ENCODE measurements at regions not wholly inside any gene's neighbourhood (a gene's known extent, or its start where the extent isn't known, plus 50 kb on each side); places are given as distances from the start of the nearest gene placed in this dataset.

- Histone ChIP-seq H3K4me2 (ENCODE audit: low read depth, low read length, poor library complexity, severe bottlenecking) (no peak overlapping the region), H3K9me3 (ENCODE audit: low read length) (no peaks in the 10 kb centered on the region), H2AFZ (ENCODE audit: low read length) (no peak overlapping the region), H3K36me3 (ENCODE audit: insufficient read depth, low read length) (no peaks in the 10 kb centered on the region), H3K27ac (ENCODE audit: low read length) (no peak overlapping the region), H3K4me3 (ENCODE audit: low read length) (no peak overlapping the region), H3K27me3 (ENCODE audit: low read length) (no peaks in the 10 kb centered on the region), H3K79me2 (ENCODE audit: low read length) (no peaks in the 10 kb centered on the region), H3K9me2 (replicated peaks; ENCODE audit: insufficient read depth, low read length) (no peaks in the 10 kb centered on the region), H4K20me1 (ENCODE audit: insufficient read depth, low read depth, low read length) (no peaks in the 10 kb centered on the region), H3K9ac (ENCODE audit: low read length) (no peak overlapping the region), H3K4me1 (ENCODE audit: low read length) (no peaks in the 10 kb centered on the region)
- DNase-seq: peak; percentile 29
Measured at GRCh38 chr7:11935905-11936304, 103.9 kb upstream of the THSD7A start.

GRCh38 chr7:11946794-11947193 lies 114.8 kb upstream of the THSD7A start:
- no peak overlapping the region for H3K9ac ChIP-seq (ENCODE audit: low read length)
- no peaks in the 10 kb centered on the region for H3K9me2 ChIP-seq (replicated peaks; ENCODE audit: insufficient read depth, low read length)

GRCh38 chr7:11950281-11950680 lies 118.3 kb upstream of the THSD7A start:
- H3K36me3 ChIP-seq (ENCODE audit: insufficient read depth, low read length): no peaks in the 10 kb centered on the region
- H3K4me1 ChIP-seq (ENCODE audit: low read length): no peaks in the 10 kb centered on the region
- no peaks in the 10 kb centered on the region for H4K20me1 ChIP-seq (ENCODE audit: insufficient read depth, low read depth, low read length)
- no peaks in the 10 kb centered on the region for H3K9me3 ChIP-seq (ENCODE audit: low read length)
- no peak overlapping the region for H3K27ac ChIP-seq (ENCODE audit: low read length)
- DNase-seq: no peak
- no peaks in the 10 kb centered on the region for H3K9me2 ChIP-seq (replicated peaks; ENCODE audit: insufficient read depth, low read length)
- no peak overlapping the region for H3K4me2 ChIP-seq (ENCODE audit: low read depth, low read length, poor library complexity, severe bottlenecking)
- no peak overlapping the region for H3K9ac ChIP-seq (ENCODE audit: low read length)
- H2AFZ ChIP-seq (ENCODE audit: low read length): no peak overlapping the region
- no peaks in the 10 kb centered on the region for H3K79me2 ChIP-seq (ENCODE audit: low read length)
- no peaks in the 10 kb centered on the region for H3K27me3 ChIP-seq (ENCODE audit: low read length)
- no peak overlapping the region for H3K4me3 ChIP-seq (ENCODE audit: low read length)

More at GRCh38 chr7:11946794-11947193, 114.8 kb upstream of the THSD7A start:
- Histone ChIP-seq H3K27ac (ENCODE audit: low read length) (no peak overlapping the region), H3K36me3 (ENCODE audit: insufficient read depth, low read length) (no peaks in the 10 kb centered on the region), H3K27me3 (ENCODE audit: low read length) (no peaks in the 10 kb centered on the region), H3K4me2 (ENCODE audit: low read depth, low read length, poor library complexity, severe bottlenecking) (no peak overlapping the region), H3K79me2 (ENCODE audit: low read length) (no peaks in the 10 kb centered on the region), H3K4me1 (ENCODE audit: low read length) (no peaks in the 10 kb centered on the region), H3K4me3 (ENCODE audit: low read length) (no peak overlapping the region), H2AFZ (ENCODE audit: low read length) (no peak overlapping the region), H3K9me3 (ENCODE audit: low read length) (no peaks in the 10 kb centered on the region), H4K20me1 (ENCODE audit: insufficient read depth, low read depth, low read length) (no peaks in the 10 kb centered on the region)
- no peak for DNase-seq

GRCh38 chr7:11950942-11951341 lies 118.9 kb upstream of the THSD7A start:
- DNase-seq: no peak
- Histone ChIP-seq H3K9me3 (ENCODE audit: low read length) (no peaks in the 10 kb centered on the region), H3K79me2 (ENCODE audit: low read length) (no peaks in the 10 kb centered on the region), H3K27me3 (ENCODE audit: low read length) (no peaks in the 10 kb centered on the region), H2AFZ (ENCODE audit: low read length) (no peak overlapping the region), H3K4me3 (ENCODE audit: low read length) (no peak overlapping the region), H3K9me2 (replicated peaks; ENCODE audit: insufficient read depth, low read length) (no peaks in the 10 kb centered on the region), H3K4me1 (ENCODE audit: low read length) (no peaks in the 10 kb centered on the region), H3K36me3 (ENCODE audit: insufficient read depth, low read length) (no peaks in the 10 kb centered on the region), H3K27ac (ENCODE audit: low read length) (no peak overlapping the region), H3K9ac (ENCODE audit: low read length) (no peak overlapping the region), H3K4me2 (ENCODE audit: low read depth, low read length, poor library complexity, severe bottlenecking) (no peak overlapping the region), H4K20me1 (ENCODE audit: insufficient read depth, low read depth, low read length) (no peaks in the 10 kb centered on the region)

GRCh38 chr7:11951909-11952308 lies 119.9 kb upstream of the THSD7A start:
- H3K9ac ChIP-seq (ENCODE audit: low read length): no peak overlapping the region
- H3K79me2 ChIP-seq (ENCODE audit: low read length): no peaks in the 10 kb centered on the region
- H4K20me1 ChIP-seq (ENCODE audit: insufficient read depth, low read depth, low read length): no peaks in the 10 kb centered on the region
- no peaks in the 10 kb centered on the region for H3K36me3 ChIP-seq (ENCODE audit: insufficient read depth, low read length)
- DNase-seq: no peak
- H3K9me2 ChIP-seq (replicated peaks; ENCODE audit: insufficient read depth, low read length): no peaks in the 10 kb centered on the region
- H3K4me1 ChIP-seq (ENCODE audit: low read length): no peaks in the 10 kb centered on the region
- H3K4me3 ChIP-seq (ENCODE audit: low read length): no peak overlapping the region
- H3K27me3 ChIP-seq (ENCODE audit: low read length): no peaks in the 10 kb centered on the region
- H2AFZ ChIP-seq (ENCODE audit: low read length): no peak overlapping the region
- no peak overlapping the region for H3K27ac ChIP-seq (ENCODE audit: low read length)
- H3K9me3 ChIP-seq (ENCODE audit: low read length): no peaks in the 10 kb centered on the region
- no peak overlapping the region for H3K4me2 ChIP-seq (ENCODE audit: low read depth, low read length, poor library complexity, severe bottlenecking)

GRCh38 chr7:11952972-11953371 lies 121.0 kb upstream of the THSD7A start:
- no peak overlapping the region for H3K4me2 ChIP-seq (ENCODE audit: low read depth, low read length, poor library complexity, severe bottlenecking)
- H3K9ac ChIP-seq (ENCODE audit: low read length): no peak overlapping the region
- no peaks in the 10 kb centered on the region for H3K27me3 ChIP-seq (ENCODE audit: low read length)
- H3K79me2 ChIP-seq (ENCODE audit: low read length): no peaks in the 10 kb centered on the region
- no peaks in the 10 kb centered on the region for H3K36me3 ChIP-seq (ENCODE audit: insufficient read depth, low read length)
- H3K27ac ChIP-seq (ENCODE audit: low read length): no peak overlapping the region
- no peak overlapping the region for H3K4me3 ChIP-seq (ENCODE audit: low read length)
- DNase-seq: no peak
- no peaks in the 10 kb centered on the region for H3K9me2 ChIP-seq (replicated peaks; ENCODE audit: insufficient read depth, low read length)
- H2AFZ ChIP-seq (ENCODE audit: low read length): no peak overlapping the region
- H4K20me1 ChIP-seq (ENCODE audit: insufficient read depth, low read depth, low read length): no peaks in the 10 kb centered on the region
- no peaks in the 10 kb centered on the region for H3K9me3 ChIP-seq (ENCODE audit: low read length)
- H3K4me1 ChIP-seq (ENCODE audit: low read length): no peaks in the 10 kb centered on the region

- Histone ChIP-seq H2AFZ (ENCODE audit: low read length) (no peak overlapping the region), H3K27me3 (ENCODE audit: low read length) (no peaks in the 10 kb centered on the region), H4K20me1 (ENCODE audit: insufficient read depth, low read depth, low read length) (no peaks in the 10 kb centered on the region), H3K9ac (ENCODE audit: low read length) (no peak overlapping the region), H3K9me3 (ENCODE audit: low read length) (no peaks in the 10 kb centered on the region), H3K9me2 (replicated peaks; ENCODE audit: insufficient read depth, low read length) (no peaks in the 10 kb centered on the region), H3K36me3 (ENCODE audit: insufficient read depth, low read length) (no peaks in the 10 kb centered on the region), H3K27ac (ENCODE audit: low read length) (no peak overlapping the region), H3K4me2 (ENCODE audit: low read depth, low read length, poor library complexity, severe bottlenecking) (no peak overlapping the region), H3K4me1 (ENCODE audit: low read length) (no peaks in the 10 kb centered on the region), H3K79me2 (ENCODE audit: low read length) (no peaks in the 10 kb centered on the region), H3K4me3 (ENCODE audit: low read length) (no peak overlapping the region)
- DNase-seq: no peak
Measured at GRCh38 chr7:11956991-11957390, 125.0 kb upstream of the THSD7A start.

- no peaks in the 10 kb centered on the region for H4K20me1 ChIP-seq (ENCODE audit: insufficient read depth, low read depth, low read length)
- H3K27ac ChIP-seq (ENCODE audit: low read length): no peak overlapping the region
- H2AFZ ChIP-seq (ENCODE audit: low read length): no peak overlapping the region
- no peaks in the 10 kb centered on the region for H3K9me2 ChIP-seq (replicated peaks; ENCODE audit: insufficient read depth, low read length)
- no peaks in the 10 kb centered on the region for H3K9me3 ChIP-seq (ENCODE audit: low read length)
- H3K4me1 ChIP-seq (ENCODE audit: low read length): no peaks in the 10 kb centered on the region
- no peak overlapping the region for H3K4me2 ChIP-seq (ENCODE audit: low read depth, low read length, poor library complexity, severe bottlenecking)
- no peaks in the 10 kb centered on the region for H3K79me2 ChIP-seq (ENCODE audit: low read length)
- H3K9ac ChIP-seq (ENCODE audit: low read length): no peak overlapping the region
- no peak for DNase-seq
- H3K27me3 ChIP-seq (ENCODE audit: low read length): no peaks in the 10 kb centered on the region
- no peaks in the 10 kb centered on the region for H3K36me3 ChIP-seq (ENCODE audit: insufficient read depth, low read length)
- no peak overlapping the region for H3K4me3 ChIP-seq (ENCODE audit: low read length)
Measured at GRCh38 chr7:11957956-11958355, 126.0 kb upstream of the THSD7A start.

- H3K9me3 ChIP-seq (ENCODE audit: low read length): no peaks in the 10 kb centered on the region
- no peaks in the 10 kb centered on the region for H3K27me3 ChIP-seq (ENCODE audit: low read length)
- H3K36me3 ChIP-seq (ENCODE audit: insufficient read depth, low read length): no peaks in the 10 kb centered on the region
- H3K9me2 ChIP-seq (replicated peaks; ENCODE audit: insufficient read depth, low read length): no peaks in the 10 kb centered on the region
- DNase-seq: no peak
- H3K79me2 ChIP-seq (ENCODE audit: low read length): no peaks in the 10 kb centered on the region
- no peak overlapping the region for H3K4me2 ChIP-seq (ENCODE audit: low read depth, low read length, poor library complexity, severe bottlenecking)
- no peak overlapping the region for H3K9ac ChIP-seq (ENCODE audit: low read length)
- no peak overlapping the region for H3K4me3 ChIP-seq (ENCODE audit: low read length)
- H3K4me1 ChIP-seq (ENCODE audit: low read length): no peaks in the 10 kb centered on the region
- no peak overlapping the region for H2AFZ ChIP-seq (ENCODE audit: low read length)
- H3K27ac ChIP-seq (ENCODE audit: low read length): no peak overlapping the region
- H4K20me1 ChIP-seq (ENCODE audit: insufficient read depth, low read depth, low read length): no peaks in the 10 kb centered on the region
Measured at GRCh38 chr7:11959121-11959520, 127.1 kb upstream of the THSD7A start.
